Thyroid gland (tissue), 4 donors: ENCODE measurements at regions not wholly inside any gene's neighbourhood (a gene's known extent, or its start where the extent isn't known, plus 50 kb on each side); places are given as distances from the start of the nearest gene placed in this dataset.

ENCODE experiments used
- DNase-seq, 2 donors: peaks; one replicate each; pipeline ENCODE4 v3.0.0-alpha.2; 2019
- H3K27ac ChIP-seq, 3 donors: fragments of 200-600 bp; sonication (generic); 1 replicate in 2 of 3; 2 replicates in 1 of 3; pipeline ENCODE4 v1.5.1; 2016 to 2019; ENCODE audit warnings: mild to moderate bottlenecking in 1 of 3, moderate library complexity in 1 of 3
- H3K27me3 ChIP-seq: fragments of 200-600 bp; sonication (generic); one replicate; pipeline ENCODE4 v1.5.1; 2019
- H3K36me3 ChIP-seq, 2 donors: fragments of 200-600 bp; sonication (generic); one replicate each; pipeline ENCODE4 v1.5.1; 2016 to 2019
- H3K4me1 ChIP-seq, 2 donors: fragments of 200-600 bp; sonication (generic); one replicate each; pipeline ENCODE4 v1.5.1; 2017 to 2019
- H3K4me3 ChIP-seq, 3 donors: fragments of 200-600 bp; sonication (generic); replicated peaks in 1 of 3; 1 replicate in 2 of 3; 2 replicates in 1 of 3; pipeline ENCODE4 v1.5.1; 2016; ENCODE audit warnings: mild to moderate bottlenecking in 1 of 3
- H3K9me3 ChIP-seq: fragments of 200-600 bp; sonication (generic); one replicate; pipeline ENCODE4 v1.5.1; 2017
- POLR2A ChIP-seq, 2 donors: fragments of 450-650 bp; IDR thresholded peaks; one replicate each; pipeline ENCODE4 v1.6.1; 2017; ENCODE audit warnings: antibody characterized with exemption in 2 of 2, mild to moderate bottlenecking in 2 of 2, moderate library complexity in 1 of 2
- WGBS, 2 donors: methylation state at CpG; one replicate each; pipeline ENCODE4 v1.1.5; 2017; 5-methylcytosine and 5-hydroxymethylcytosine counted together
- intact Hi-C: fragments of 100-400 bp; cut with DNase I; formaldehyde crosslinking; loops from one replicate; pipeline ENCODE4 v1.15.1; 2023
- TF ChIP-seq, protein P1 (sequence below), 6 experiments: fragments of 200-600 bp in 3 of 6; fragments of 450-650 bp in 3 of 6; sonication (generic) in 3 of 6; IDR thresholded peaks; one replicate each; pipeline ENCODE4 v1.5.1; 2016 to 2019; ENCODE audit warnings: antibody characterized with exemption in 6 of 6, mild to moderate bottlenecking in 2 of 6, inconsistent platforms in 1 of 6, moderate library complexity in 1 of 6

- Histone ChIP-seq H3K9me3 (no peaks in the 10 kb centered on the region), H3K4me1 (no peaks in the 10 kb centered on the region), H3K36me3 (no peaks in the 10 kb centered on the region), H3K27me3 (no peaks in the 10 kb centered on the region), H3K4me3 (no peak overlapping the region), H3K27ac (peak overlapping the region in 1 of 3 donors; percentile 58)
- WGBS, 2 donors: 46 to 71% methylated on average over 2 of the region's 2 CpGs
- intact Hi-C loops: no loop called here
- no peak for TF ChIP-seq POLR2A (IDR thresholded peaks at IDR 0.05)
- TF ChIP-seq, protein P1, sequence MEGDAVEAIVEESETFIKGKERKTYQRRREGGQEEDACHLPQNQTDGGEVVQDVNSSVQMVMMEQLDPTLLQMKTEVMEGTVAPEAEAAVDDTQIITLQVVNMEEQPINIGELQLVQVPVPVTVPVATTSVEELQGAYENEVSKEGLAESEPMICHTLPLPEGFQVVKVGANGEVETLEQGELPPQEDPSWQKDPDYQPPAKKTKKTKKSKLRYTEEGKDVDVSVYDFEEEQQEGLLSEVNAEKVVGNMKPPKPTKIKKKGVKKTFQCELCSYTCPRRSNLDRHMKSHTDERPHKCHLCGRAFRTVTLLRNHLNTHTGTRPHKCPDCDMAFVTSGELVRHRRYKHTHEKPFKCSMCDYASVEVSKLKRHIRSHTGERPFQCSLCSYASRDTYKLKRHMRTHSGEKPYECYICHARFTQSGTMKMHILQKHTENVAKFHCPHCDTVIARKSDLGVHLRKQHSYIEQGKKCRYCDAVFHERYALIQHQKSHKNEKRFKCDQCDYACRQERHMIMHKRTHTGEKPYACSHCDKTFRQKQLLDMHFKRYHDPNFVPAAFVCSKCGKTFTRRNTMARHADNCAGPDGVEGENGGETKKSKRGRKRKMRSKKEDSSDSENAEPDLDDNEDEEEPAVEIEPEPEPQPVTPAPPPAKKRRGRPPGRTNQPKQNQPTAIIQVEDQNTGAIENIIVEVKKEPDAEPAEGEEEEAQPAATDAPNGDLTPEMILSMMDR (IDR thresholded peaks at IDR 0.05): no peak
- DNase-seq: no peak
These were observed 71.9 kb upstream of the MBNL1 start for GRCh38 chr3:152196782-152197181.

GRCh38 chr3:152197451-152197850 lies 71.3 kb upstream of the MBNL1 start:
- Histone ChIP-seq H3K9me3 (no peaks in the 10 kb centered on the region), H3K27me3 (no peaks in the 10 kb centered on the region), H3K4me1 (no peaks in the 10 kb centered on the region), H3K36me3 (no peaks in the 10 kb centered on the region), H3K27ac (peak overlapping the region in 1 of 3 donors; percentile 58), H3K4me3 (no peak overlapping the region)
- TF ChIP-seq POLR2A (IDR thresholded peaks at IDR 0.05): no peak
- TF ChIP-seq, protein P1 (IDR thresholded peaks at IDR 0.05): no peak
- DNase-seq: no peak
- intact Hi-C loops: no loop called here
- WGBS, 2 donors: 50 to 58% methylated on average over 3 of the region's 3 CpGs

- Histone ChIP-seq H3K9me3 (no peaks in the 10 kb centered on the region), H3K27me3 (no peaks in the 10 kb centered on the region), H3K4me3 (no peak overlapping the region), H3K27ac (no peak overlapping the region), H3K36me3 (no peaks in the 10 kb centered on the region), H3K4me1 (no peaks in the 10 kb centered on the region)
- intact Hi-C loops: no loop called here
- WGBS, 2 donors: 73 to 80% methylated on average over 3 of the region's 3 CpGs
- TF ChIP-seq, protein P1 (IDR thresholded peaks at IDR 0.05): no peak
- no peak for TF ChIP-seq POLR2A (IDR thresholded peaks at IDR 0.05)
- DNase-seq: no peak
These were observed 70.8 kb upstream of the MBNL1 start for GRCh38 chr3:152197937-152198336.

- no peak for TF ChIP-seq POLR2A (IDR thresholded peaks at IDR 0.05)
- TF ChIP-seq, protein P1 (IDR thresholded peaks at IDR 0.05): no peak
- no peak overlapping the region for H3K27ac ChIP-seq
- no peaks in the 10 kb centered on the region for H3K4me1 ChIP-seq
- intact Hi-C loops: no loop called here
- DNase-seq: no peak
- 72 to 92% methylated on average over 1 of the region's 1 CpG for WGBS, 2 donors
- H3K36me3 ChIP-seq: no peaks in the 10 kb centered on the region
- no peak overlapping the region for H3K4me3 ChIP-seq
- H3K9me3 ChIP-seq: no peaks in the 10 kb centered on the region
- H3K27me3 ChIP-seq: no peaks in the 10 kb centered on the region
These were observed 70.1 kb upstream of the MBNL1 start for GRCh38 chr3:152198665-152199064.

DNA sequence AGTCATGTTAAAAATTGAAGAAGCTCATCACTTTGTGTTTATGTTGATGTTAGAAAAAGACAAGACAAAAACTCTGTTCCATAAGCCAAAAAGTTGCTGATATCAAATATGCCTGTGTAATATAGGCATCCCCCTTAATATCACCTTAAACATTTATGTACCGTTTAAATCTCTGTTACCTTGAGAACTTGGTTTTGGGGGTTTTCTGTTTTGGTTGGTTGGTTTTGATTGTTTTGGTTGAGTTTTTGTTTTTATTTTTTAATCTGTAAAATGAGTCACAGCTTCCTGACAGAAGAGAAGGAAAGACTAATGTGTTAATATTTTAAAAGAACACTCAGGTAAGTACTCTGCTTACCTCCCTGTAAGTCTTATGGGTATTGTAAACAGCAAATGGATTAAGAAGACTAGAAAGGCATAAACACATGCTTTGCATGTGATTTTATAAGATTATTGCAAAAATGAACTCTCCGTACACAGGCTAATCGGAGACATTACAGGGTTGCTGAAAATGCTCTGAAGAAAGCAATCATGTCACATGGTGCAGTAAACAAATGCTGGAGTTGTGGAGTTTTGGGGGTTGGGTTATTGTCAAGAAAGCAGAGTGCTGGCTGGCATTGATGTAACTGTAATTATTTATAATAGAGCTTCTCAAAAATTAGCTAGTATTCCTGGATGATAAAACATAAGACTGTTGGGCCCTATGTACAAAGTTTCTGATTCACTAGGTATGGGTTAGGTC lies 69.5 kb upstream of the MBNL1 start:
- H3K27ac ChIP-seq: no peak overlapping the region
- no peak overlapping the region for H3K4me3 ChIP-seq
- no peaks in the 10 kb centered on the region for H3K4me1 ChIP-seq
- no peak for DNase-seq
- H3K36me3 ChIP-seq: no peaks in the 10 kb centered on the region
- H3K9me3 ChIP-seq: no peaks in the 10 kb centered on the region
- no peaks in the 10 kb centered on the region for H3K27me3 ChIP-seq
- 77 to 86% methylated on average over 3 of the region's 3 CpGs for WGBS, 2 donors
- intact Hi-C loops: no loop called here
- TF ChIP-seq POLR2A (IDR thresholded peaks at IDR 0.05): no peak
- TF ChIP-seq, protein P1 (IDR thresholded peaks at IDR 0.05): no peak
